ENCODE measurements at regions not wholly inside any gene's neighbourhood (a gene's known extent, or its start where the extent isn't known, plus 50 kb on each side); places are given as distances from the start of the nearest gene placed in this dataset.
A peak's percentile ranks its signal among the peaks of the same experiment; 100 is the strongest.

DNA sequence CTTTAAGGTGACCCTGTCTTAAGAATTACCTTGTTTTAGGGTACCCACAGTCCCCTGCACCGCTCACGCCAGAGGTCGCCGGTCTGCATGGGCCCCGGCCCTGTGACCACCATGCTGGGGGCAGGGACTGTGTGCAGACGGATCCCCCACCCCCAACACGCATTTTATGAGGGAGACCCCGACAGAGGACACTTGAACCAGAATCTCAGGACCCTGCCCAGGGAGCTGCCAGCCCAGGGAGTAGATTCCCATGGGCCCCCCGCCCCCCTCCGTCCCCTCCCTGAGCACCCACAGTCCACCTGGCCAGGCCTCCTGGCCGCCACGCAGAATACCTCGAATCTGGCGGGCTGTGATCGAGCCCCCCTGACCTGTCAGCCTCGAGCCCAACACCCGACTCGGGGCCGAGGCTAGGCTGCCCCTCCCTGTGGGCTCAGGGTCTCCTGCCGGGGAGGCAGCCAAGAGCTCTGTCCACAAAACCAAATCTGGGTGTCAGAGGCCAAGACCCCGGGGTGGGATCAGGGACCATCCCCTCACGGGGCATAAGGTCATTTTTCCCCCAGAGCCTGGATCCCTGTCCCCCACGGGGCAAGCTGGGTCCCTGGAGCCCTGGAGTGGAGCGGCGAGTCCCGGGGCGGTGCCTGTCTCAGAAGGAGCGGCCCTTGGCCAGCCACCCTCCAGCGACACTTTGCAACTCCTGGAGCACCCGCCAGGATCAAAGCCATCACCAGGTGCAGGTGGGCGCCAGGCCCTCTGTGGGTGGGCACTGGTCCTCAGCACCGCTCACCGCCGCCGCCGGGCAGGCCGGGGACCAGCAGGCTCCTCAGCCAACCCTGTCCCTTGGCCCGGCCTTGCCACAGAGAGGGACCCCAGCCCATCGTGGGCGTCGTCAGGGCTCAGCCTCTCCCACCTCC lies 155.8 kb upstream of the PKP2 start:
- TF ChIP-seq, protein P1, sequence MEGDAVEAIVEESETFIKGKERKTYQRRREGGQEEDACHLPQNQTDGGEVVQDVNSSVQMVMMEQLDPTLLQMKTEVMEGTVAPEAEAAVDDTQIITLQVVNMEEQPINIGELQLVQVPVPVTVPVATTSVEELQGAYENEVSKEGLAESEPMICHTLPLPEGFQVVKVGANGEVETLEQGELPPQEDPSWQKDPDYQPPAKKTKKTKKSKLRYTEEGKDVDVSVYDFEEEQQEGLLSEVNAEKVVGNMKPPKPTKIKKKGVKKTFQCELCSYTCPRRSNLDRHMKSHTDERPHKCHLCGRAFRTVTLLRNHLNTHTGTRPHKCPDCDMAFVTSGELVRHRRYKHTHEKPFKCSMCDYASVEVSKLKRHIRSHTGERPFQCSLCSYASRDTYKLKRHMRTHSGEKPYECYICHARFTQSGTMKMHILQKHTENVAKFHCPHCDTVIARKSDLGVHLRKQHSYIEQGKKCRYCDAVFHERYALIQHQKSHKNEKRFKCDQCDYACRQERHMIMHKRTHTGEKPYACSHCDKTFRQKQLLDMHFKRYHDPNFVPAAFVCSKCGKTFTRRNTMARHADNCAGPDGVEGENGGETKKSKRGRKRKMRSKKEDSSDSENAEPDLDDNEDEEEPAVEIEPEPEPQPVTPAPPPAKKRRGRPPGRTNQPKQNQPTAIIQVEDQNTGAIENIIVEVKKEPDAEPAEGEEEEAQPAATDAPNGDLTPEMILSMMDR (IDR thresholded peaks at IDR 0.05; ENCODE audit: insufficient read depth in 1 of 2, low read depth in 1 of 2, low read length in 1 of 2, severe bottlenecking in 1 of 2, unreplicated experiment in 1 of 2), result no peak
- Mint-ChIP-seq H3K9me3 (ENCODE audit: unreplicated experiment) (peaks cover 9% of the 10 kb centered on the region), H3K27me3 (ENCODE audit: insufficient read depth, unreplicated experiment) (no peaks in the 10 kb centered on the region), H3K27ac (ENCODE audit: unreplicated experiment) (no peak overlapping the region), H3K36me3 (ENCODE audit: insufficient read depth, unreplicated experiment) (no peaks in the 10 kb centered on the region), H3K4me1 (ENCODE audit: low read depth, unreplicated experiment) (no peaks in the 10 kb centered on the region), H3K4me3 (ENCODE audit: unreplicated experiment) (no peak overlapping the region)
- peak in 1 of 2 experiments; percentile 34 for DNase-seq
- Histone ChIP-seq H3K36me3 (ENCODE audit: control insufficient read depth, insufficient read depth, low read length) (no peaks in the 10 kb centered on the region), H3K4me1 (no peaks in the 10 kb centered on the region), H3K4me3 (ENCODE audit: low read depth, low read length) (no peak overlapping the region), H3K27me3 (replicated peaks; ENCODE audit: control insufficient read depth, insufficient read depth, low read length) (no peaks in the 10 kb centered on the region), H3K9me3 (no peaks in the 10 kb centered on the region)
- intact Hi-C loops (cut with micrococcal nuclease; ENCODE audit: unreplicated experiment), result no loop called here
- BruUV-seq (replicated peaks), result no TSS peak
- ChIA-PET CTCF (no interaction called here), POLR2A (interaction anchor here (0.7 kb wide), 1 partner anchor 297 kb away, joined by 5 read pairs; the partner anchor contains the start of gene YARS2)

DNA sequence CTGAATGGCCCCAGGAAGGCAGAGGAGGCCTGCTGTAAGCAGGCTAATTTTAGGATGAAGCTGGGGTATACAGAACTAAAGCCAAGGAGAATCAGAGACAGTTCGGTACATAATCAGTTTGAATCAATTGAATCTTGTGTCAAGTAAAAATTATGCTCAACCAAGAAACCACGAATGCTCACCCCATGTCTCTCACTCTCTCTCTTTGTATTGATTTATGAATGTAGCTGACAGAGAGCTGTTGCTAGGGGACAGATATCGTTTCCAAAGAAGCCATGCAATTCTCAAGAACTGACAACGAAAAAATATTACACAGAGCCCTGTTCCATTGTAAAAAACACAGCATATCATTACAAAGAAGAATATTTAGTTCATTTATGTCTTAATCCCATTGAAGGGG lies 151.1 kb upstream of the PKP2 start:
- no peaks in the 10 kb centered on the region for H3K36me3 ChIP-seq (ENCODE audit: control insufficient read depth, insufficient read depth, low read length)
- Mint-ChIP-seq H3K9me3 (ENCODE audit: unreplicated experiment) (no peaks in the 10 kb centered on the region), H3K27ac (ENCODE audit: unreplicated experiment) (no peak overlapping the region), H3K4me1 (ENCODE audit: low read depth, unreplicated experiment) (no peaks in the 10 kb centered on the region), H3K36me3 (ENCODE audit: insufficient read depth, unreplicated experiment) (no peaks in the 10 kb centered on the region), H3K4me3 (ENCODE audit: unreplicated experiment) (no peak overlapping the region), H3K27me3 (ENCODE audit: insufficient read depth, unreplicated experiment) (no peaks in the 10 kb centered on the region)
- CTCF ChIA-PET, result no interaction called here
- no TSS peak for BruUV-seq (replicated peaks)
- H3K27me3 ChIP-seq (replicated peaks; ENCODE audit: control insufficient read depth, insufficient read depth, low read length), result no peaks in the 10 kb centered on the region
- intact Hi-C loops (cut with micrococcal nuclease; ENCODE audit: unreplicated experiment), result no loop called here
- H3K4me1 ChIP-seq, result no peaks in the 10 kb centered on the region
- no peak for DNase-seq
- H3K4me3 ChIP-seq (ENCODE audit: low read depth, low read length), result no peak overlapping the region
- TF ChIP-seq, protein P1 (IDR thresholded peaks at IDR 0.05; ENCODE audit: insufficient read depth in 1 of 2, low read depth in 1 of 2, low read length in 1 of 2, severe bottlenecking in 1 of 2, unreplicated experiment in 1 of 2), result no peak
- POLR2A ChIA-PET, result no interaction called here
- no peaks in the 10 kb centered on the region for H3K9me3 ChIP-seq

DNA sequence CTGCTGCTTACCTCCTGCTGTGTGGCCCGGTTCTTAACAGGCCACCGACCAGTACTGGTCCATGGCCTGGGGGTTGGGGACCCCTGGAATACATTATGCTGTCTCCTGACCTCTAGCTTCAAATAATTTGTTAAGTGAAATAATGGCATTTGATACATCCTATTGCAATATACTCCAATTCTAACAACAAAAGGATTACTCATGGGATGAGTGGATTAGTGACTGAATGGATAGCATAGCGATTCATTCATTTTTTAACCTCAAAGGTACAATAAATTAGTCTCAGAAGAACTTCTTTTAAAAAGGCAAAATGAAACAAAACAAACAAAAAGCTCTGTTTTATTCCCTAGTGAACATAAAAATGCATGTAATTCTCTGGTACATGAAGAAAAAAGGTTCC lies 147.9 kb upstream of the PKP2 start:
- no TSS peak for BruUV-seq (replicated peaks)
- no peaks in the 10 kb centered on the region for H3K36me3 Mint-ChIP-seq (ENCODE audit: insufficient read depth, unreplicated experiment)
- H3K9me3 Mint-ChIP-seq (ENCODE audit: unreplicated experiment), result peaks cover 22% of the 10 kb centered on the region
- Histone ChIP-seq H3K4me3 (ENCODE audit: low read depth, low read length) (no peak overlapping the region), H3K9me3 (peaks cover 16% of the 10 kb centered on the region), H3K4me1 (no peaks in the 10 kb centered on the region), H3K36me3 (ENCODE audit: control insufficient read depth, insufficient read depth, low read length) (no peaks in the 10 kb centered on the region), H3K27me3 (replicated peaks; ENCODE audit: control insufficient read depth, insufficient read depth, low read length) (no peaks in the 10 kb centered on the region)
- no peak overlapping the region for H3K27ac Mint-ChIP-seq (ENCODE audit: unreplicated experiment)
- CTCF ChIA-PET, result no interaction called here
- H3K4me1 Mint-ChIP-seq (ENCODE audit: low read depth, unreplicated experiment), result no peaks in the 10 kb centered on the region
- no peaks in the 10 kb centered on the region for H3K27me3 Mint-ChIP-seq (ENCODE audit: insufficient read depth, unreplicated experiment)
- H3K4me3 Mint-ChIP-seq (ENCODE audit: unreplicated experiment), result no peak overlapping the region
- POLR2A ChIA-PET, result no interaction called here
- intact Hi-C loops (cut with micrococcal nuclease; ENCODE audit: unreplicated experiment), result no loop called here
- TF ChIP-seq, protein P1 (IDR thresholded peaks at IDR 0.05; ENCODE audit: insufficient read depth in 1 of 2, low read depth in 1 of 2, low read length in 1 of 2, severe bottlenecking in 1 of 2, unreplicated experiment in 1 of 2), result no peak
- DNase-seq, result no peak
